ENCODE measurements at regions not wholly inside any gene's neighbourhood (a gene's known extent, or its start where the extent isn't known, plus 50 kb on each side); places are given as distances from the start of the nearest gene placed in this dataset.

GRCh38 chr14:104520620-104521410 lies 58.7 kb upstream of the C14orf180 start:
- TF ChIP-seq RCOR1 (IDR thresholded peaks at IDR 0.05; ENCODE audit: low read length) = no peak
- no peak for TF ChIP-seq SMC3 (IDR thresholded peaks at IDR 0.05; ENCODE audit: low read depth, low read length)
- TF ChIP-seq GABPA (IDR thresholded peaks at IDR 0.05; ENCODE audit: low read depth) = no peak
- no peak for TF ChIP-seq TAF1 (IDR thresholded peaks at IDR 0.05; ENCODE audit: borderline replicate concordance, low read depth, low read length)
- no peak for TF ChIP-seq FOSL2 (IDR thresholded peaks at IDR 0.05; ENCODE audit: borderline replicate concordance, low read depth)
- TF ChIP-seq YY1 (IDR thresholded peaks at IDR 0.05; ENCODE audit: low read depth) = no peak
- no peak for TF ChIP-seq REST (IDR thresholded peaks at IDR 0.05; ENCODE audit: low read depth, low read length)
- no peak for TF ChIP-seq TEAD4 (IDR thresholded peaks at IDR 0.05; ENCODE audit: borderline replicate concordance, insufficient read depth)
- TF ChIP-seq TCF12 (IDR thresholded peaks at IDR 0.05) = no peak
- no peak for TF ChIP-seq POLR2AphosphoS5 (IDR thresholded peaks at IDR 0.05; ENCODE audit: low read depth, low read length)
- no peak for TF ChIP-seq JUND (IDR thresholded peaks at IDR 0.05)
- no peak for TF ChIP-seq MAX (IDR thresholded peaks at IDR 0.05; ENCODE audit: low read depth)
- no peak for TF ChIP-seq FOXJ3 (CRISPR knock-in tag; IDR thresholded peaks at IDR 0.05)
- TF ChIP-seq RAD21 (IDR thresholded peaks at IDR 0.05; ENCODE audit: low read length) = no peak
- TF ChIP-seq USF2 (IDR thresholded peaks at IDR 0.05; ENCODE audit: borderline replicate concordance, low read depth, low read length) = no peak
- Histone ChIP-seq H3K27me3 (ENCODE audit: insufficient read depth) (no peaks in the 10 kb centered on the region), H3K9me3 (no peaks in the 10 kb centered on the region), H2AFZ (ENCODE audit: low read depth) (no peak overlapping the region), H3K4me2 (no peak overlapping the region), H3K79me2 (ENCODE audit: insufficient read depth) (no peaks in the 10 kb centered on the region), H3K4me1 (ENCODE audit: control insufficient read depth in 1 of 2, insufficient read depth in 2 of 2, low read depth in 1 of 2, low read length in 1 of 2) (no peaks in the 10 kb centered on the region; a peak in 1 of 4 replicates), H3K4me3 (ENCODE audit: low read depth in 2 of 2, low read length in 1 of 2) (no peak overlapping the region), H3K27ac (ENCODE audit: low read depth in 2 of 2, low read length in 1 of 2) (no peak overlapping the region), H3F3A (replicated peaks; ENCODE audit: insufficient read depth) (no peaks in the 10 kb centered on the region), H3K9ac (no peak overlapping the region), H3K9me2 (no peaks in the 10 kb centered on the region), H3K36me3 (replicated peaks in 1 of 2; ENCODE audit: control insufficient read depth in 1 of 2, insufficient read depth in 2 of 2, low read length in 1 of 2) (no peaks in the 10 kb centered on the region), H4K20me1 (ENCODE audit: insufficient read depth) (no peaks in the 10 kb centered on the region)
- WGBS (ENCODE audit: low lambda C conversion rate) = 21% methylated on average over 8 of the region's 13 CpGs
- no peak for DNase-seq
- ChIA-PET CTCF (interaction anchor here (0.6 to 1.1 kb wide), 2 partner anchors 11 to 95 kb away, joined by 3 read pairs; no protein-coding TSS in a partner anchor), POLR2A (no interaction called here)

Data from SK-N-SH (cell line).